ENCODE measurements at regions not wholly inside any gene's neighbourhood (a gene's known extent, or its start where the extent isn't known, plus 50 kb on each side); places are given as distances from the start of the nearest gene placed in this dataset.

DNA sequence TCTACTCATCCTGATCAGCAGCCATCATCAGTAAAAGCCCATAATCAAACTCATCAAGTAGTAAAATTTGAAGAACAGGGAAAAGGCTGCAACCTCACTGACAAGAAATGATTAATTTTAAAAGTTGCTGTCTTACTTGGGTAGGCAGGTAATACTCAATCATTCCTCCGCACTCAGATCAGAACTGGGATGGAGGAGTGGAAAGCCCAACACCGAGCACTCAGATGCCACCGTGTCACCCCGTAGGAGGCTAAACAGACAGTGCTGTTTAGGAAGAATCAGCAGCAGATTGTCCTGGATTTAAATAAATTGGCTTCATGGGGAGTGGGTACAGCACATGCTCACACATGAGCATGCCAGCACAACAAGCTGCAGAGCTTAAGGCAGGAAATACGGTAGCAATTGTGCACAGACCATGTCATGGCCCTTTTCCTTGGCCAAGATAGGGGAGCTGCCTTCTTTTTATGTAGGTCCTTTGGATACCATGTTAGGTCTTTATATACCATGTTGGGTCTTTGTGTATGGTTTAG, 92.6 kb upstream of the CDH6 start:
- ATAC-seq (no peak), DNase-seq (ENCODE audit: missing footprints) (no peak)
- intact Hi-C loops (cut with DNase I), result no loop called here

GRCh38 chr5:31100047-31100575, 93.4 kb upstream of the CDH6 start:
- no peak for DNase-seq (ENCODE audit: missing footprints)
- intact Hi-C loops (cut with DNase I), result no loop called here
- ATAC-seq, result no peak

DNA sequence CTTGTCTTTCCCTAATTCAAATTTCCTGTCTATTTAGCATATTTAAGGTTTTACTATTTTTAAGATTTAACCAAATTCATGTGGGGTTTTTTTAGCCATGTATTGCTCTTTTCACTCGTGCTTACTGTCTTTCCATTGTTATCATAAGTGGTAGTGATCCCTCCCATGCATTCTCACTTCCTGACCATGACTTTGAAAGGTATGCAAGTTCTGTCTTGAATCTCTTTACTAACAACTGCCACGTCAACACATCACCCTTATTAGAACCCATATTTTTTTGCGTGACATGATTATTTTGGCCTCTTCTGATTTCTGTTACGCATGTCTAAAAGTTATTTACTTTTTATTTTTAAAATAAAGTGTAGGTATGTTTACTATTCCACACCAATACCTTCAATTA, 94.7 kb upstream of the CDH6 start:
- DNase-seq (ENCODE audit: missing footprints), result no peak
- ATAC-seq, result no peak
- intact Hi-C loops (cut with DNase I), result no loop called here

DNA sequence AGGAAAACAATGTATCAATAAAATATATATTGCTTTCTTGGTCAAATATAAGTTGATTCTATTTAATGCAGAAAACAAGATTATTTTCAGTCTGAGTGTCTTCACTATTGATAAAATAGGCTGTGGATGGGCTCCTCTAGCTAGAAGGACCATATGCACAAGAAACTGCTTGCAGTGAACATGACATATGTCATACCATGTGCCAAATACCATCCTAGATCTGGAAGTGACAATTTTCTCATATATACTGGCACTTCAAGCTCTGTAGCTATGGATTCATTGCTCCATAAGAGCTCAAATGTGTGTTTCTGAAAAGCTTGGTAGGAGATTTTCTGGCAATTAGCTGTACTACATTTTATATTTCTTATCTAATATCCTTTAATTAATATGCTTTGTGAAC, 95.6 kb upstream of the CDH6 start:
- intact Hi-C loops (cut with DNase I), result no loop called here
- no peak for DNase-seq (ENCODE audit: missing footprints)

GRCh38 chr5:31096238-31096865, 97.1 kb upstream of the CDH6 start:
- ATAC-seq (peak; percentile 34), DNase-seq (ENCODE audit: missing footprints) (no peak)
- intact Hi-C loops (cut with DNase I), result no loop called here

More for the DNA sequence above, 95.6 kb upstream of the CDH6 start:
- ATAC-seq, result no peak

- intact Hi-C loops (cut with DNase I), result no loop called here
- DNase-seq (ENCODE audit: missing footprints) (no peak), ATAC-seq (no peak)
Observed at GRCh38 chr5:31095796-31096195, 97.7 kb upstream of the CDH6 start.

- no peak for ATAC-seq
- DNase-seq (ENCODE audit: missing footprints), result no peak
- intact Hi-C loops (cut with DNase I), result no loop called here
Observed at GRCh38 chr5:31091501-31091900, 102.0 kb upstream of the CDH6 start.

DNA sequence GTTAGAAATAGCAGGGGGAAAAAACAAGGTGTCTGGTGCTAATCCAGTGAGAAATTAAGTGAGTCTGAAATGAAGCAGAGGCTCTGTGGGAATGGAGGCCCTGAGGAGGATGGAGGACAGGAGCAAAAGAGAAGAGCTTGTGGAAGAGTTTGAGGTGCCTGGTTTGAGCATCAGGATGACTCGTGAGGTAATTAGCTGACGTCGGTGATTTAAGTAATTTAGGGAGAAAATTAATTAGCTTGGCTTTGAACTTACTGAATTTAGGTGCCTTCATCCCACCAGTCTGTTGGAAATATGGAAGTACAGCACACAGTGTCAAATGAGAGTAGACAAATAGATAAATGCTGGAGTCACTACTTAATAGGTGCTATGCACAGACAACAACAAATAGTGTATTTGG, 103.0 kb upstream of the CDH6 start:
- DNase-seq (ENCODE audit: missing footprints), result no peak
- no peak for ATAC-seq

DNA sequence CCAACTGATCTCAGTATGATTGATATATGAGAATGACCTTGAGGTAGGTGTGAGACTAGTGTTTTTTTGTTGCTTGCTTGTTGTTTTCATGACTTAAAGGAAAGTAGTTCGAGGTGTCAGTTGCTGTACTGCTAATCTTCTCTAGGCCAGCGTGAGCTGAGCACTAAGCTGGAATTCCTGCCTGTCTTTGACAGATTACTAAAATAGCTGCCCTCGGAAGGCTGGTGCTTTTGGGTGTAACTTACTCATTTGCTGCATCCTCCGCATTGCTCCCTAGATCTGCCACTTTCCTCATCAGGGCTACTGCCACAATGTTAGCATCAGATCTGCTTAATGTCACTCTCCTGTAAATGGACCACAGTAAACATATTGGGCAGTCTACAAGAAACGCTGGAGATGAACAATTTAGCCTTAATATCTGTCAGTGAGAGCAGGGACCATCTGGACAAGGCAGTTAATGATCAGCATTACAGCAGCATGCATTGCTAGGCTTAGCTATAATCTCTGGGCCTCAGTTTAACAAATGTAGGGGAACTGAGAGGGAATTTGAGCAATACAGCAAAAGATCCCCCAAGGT, 106.6 kb upstream of the CDH6 start:
- intact Hi-C loops (cut with DNase I), result no loop called here
- DNase-seq (ENCODE audit: missing footprints) (no peak), ATAC-seq (no peak)

More for the DNA sequence above, 103.0 kb upstream of the CDH6 start:
- intact Hi-C loops (cut with DNase I), result no loop called here

- DNase-seq (ENCODE audit: missing footprints) (no peak), ATAC-seq (no peak)
- intact Hi-C loops (cut with DNase I), result no loop called here
Observed at GRCh38 chr5:31084871-31085270, 108.6 kb upstream of the CDH6 start.

DNA sequence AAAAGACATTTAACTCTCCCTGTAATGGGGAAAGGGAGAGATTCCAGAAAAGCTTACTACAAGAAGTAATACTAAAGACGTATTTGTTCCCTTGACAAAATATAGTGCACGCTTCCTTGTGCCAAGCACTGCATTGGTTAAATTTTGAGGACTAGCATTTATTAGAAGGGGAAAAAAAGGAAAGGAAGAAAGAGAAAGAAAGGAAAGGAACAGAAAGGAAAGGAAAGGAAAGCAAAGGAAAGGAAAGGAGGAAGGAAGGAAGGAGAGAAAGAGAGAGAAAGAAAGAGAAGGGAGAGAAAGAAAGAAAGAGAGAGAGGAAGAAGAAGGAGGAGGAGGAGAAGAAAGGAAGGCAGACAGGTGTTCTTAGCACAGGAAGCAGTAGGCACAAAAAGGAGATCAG, 110.1 kb upstream of the CDH6 start:
- ATAC-seq (no peak), DNase-seq (ENCODE audit: missing footprints) (no peak)
- intact Hi-C loops (cut with DNase I), result no loop called here

DNA sequence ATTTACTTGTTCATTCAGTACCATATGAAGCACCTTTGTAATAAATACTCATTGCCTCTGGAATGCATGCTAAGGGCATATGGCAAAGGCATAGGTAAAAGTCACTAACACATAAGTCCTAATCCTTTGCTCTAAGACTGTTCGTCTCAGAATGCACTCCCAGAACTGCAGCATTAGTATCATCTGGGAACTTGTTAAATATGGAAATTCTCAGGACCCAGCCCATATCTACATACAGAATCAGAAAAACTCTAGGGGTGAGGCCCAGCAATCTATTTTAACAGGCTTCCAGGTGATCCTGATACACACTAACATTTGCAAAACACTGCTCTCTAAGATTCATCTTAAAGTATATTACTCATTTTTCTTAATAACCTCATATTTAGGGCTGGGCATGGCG, 113.8 kb upstream of the CDH6 start:
- ATAC-seq (no peak), DNase-seq (ENCODE audit: missing footprints) (no peak)
- intact Hi-C loops (cut with DNase I), result no loop called here

- no peak for DNase-seq (ENCODE audit: missing footprints)
- intact Hi-C loops (cut with DNase I), result no loop called here
- no peak for ATAC-seq
Observed at GRCh38 chr5:31078956-31079355, 114.5 kb upstream of the CDH6 start.

GRCh38 chr5:31075981-31076380, 117.5 kb upstream of the CDH6 start:
- intact Hi-C loops (cut with DNase I), result no loop called here
- DNase-seq (ENCODE audit: missing footprints) (no peak), ATAC-seq (no peak)

DNA sequence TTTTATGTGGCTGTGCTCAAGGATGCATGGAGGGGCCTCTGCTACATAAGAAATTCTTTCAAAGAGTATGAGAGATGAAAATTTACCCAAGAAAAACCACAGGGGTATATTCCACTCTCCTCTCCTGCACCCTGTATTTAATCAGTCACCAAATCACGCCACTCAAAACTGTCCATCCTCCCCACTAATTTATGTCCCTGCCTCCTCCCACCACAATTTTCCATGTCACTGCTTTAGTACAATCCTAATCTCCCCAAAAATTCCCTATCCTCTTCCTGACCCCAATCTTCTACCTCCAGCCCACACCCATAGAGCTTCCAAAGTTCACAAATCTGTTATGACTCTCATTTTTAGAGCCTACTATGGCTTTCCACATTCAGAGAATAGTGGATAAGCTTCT, 125.2 kb upstream of the CDH6 start:
- intact Hi-C loops (cut with DNase I), result no loop called here
- ATAC-seq (no peak), DNase-seq (ENCODE audit: missing footprints) (no peak)

GRCh38 chr5:31066655-31067328, 126.7 kb upstream of the CDH6 start:
- ATAC-seq (no peak), DNase-seq (ENCODE audit: missing footprints) (no peak)
- intact Hi-C loops (cut with DNase I), result no loop called here

GRCh38 chr5:31064215-31064614, 129.3 kb upstream of the CDH6 start:
- ATAC-seq (no peak), DNase-seq (ENCODE audit: missing footprints) (no peak)
- intact Hi-C loops (cut with DNase I), result no loop called here

- intact Hi-C loops (cut with DNase I), result no loop called here
- DNase-seq (ENCODE audit: missing footprints) (no peak), ATAC-seq (no peak)
Observed at GRCh38 chr5:31062902-31063580, 130.4 kb upstream of the CDH6 start.

DNA sequence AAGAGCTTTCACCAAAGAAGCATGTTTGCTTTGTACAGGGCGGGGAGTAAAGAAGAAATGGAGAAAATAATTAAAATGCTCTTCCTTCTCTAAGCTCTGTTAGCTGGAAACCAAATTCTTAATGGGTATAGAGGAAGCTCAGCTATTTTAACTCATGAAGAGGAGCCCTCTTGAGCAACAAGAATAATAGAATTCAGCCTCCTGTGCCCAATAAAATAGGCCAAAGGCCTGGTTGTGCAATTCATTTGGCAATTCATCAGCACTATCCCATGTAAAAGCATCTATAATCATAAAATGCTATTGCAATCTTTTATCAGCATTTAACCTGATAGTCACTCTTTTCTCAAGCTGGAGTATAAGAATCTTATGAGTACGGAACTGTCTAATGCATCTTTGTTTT, 133.6 kb upstream of the CDH6 start:
- intact Hi-C loops (cut with DNase I), result no loop called here
- ATAC-seq (no peak), DNase-seq (ENCODE audit: missing footprints) (no peak)

DNA sequence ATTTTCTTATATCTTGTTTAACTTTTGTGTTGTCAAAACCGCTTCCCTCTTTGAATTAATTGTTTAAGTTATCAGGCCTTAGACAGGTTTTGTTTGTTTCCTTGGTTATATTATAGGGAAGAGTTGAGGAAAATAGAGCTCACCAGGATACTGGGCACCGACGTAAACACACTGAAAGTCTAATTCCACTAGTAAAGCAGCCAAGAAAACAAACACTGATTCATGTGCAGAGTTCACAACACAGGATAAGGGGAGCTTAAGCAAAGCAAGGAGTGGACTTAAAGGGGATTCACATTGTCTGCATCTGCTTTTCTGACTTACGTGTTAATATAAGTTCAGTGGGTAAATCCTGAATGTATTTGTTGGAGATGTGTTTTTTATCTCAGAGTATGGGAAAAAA, 139.0 kb upstream of the CDH6 start:
- intact Hi-C loops (cut with DNase I), result no loop called here
- no peak for ATAC-seq

More for the DNA sequence above, 139.0 kb upstream of the CDH6 start:
- DNase-seq (ENCODE audit: missing footprints), result no peak

Measured in Right ventricle myocardium inferior (tissue), 1 donor.